ENCODE measurements at regions not wholly inside any gene's neighbourhood (a gene's known extent, or its start where the extent isn't known, plus 50 kb on each side); places are given as distances from the start of the nearest gene placed in this dataset.

GRCh38 chr1:4939266-4939665 is 284.9 kb downstream of the AJAP1 start:
- Histone ChIP-seq H3K36me3 (ENCODE audit: insufficient read depth, low read length) (no peaks in the 10 kb centered on the region), H3K4me2 (ENCODE audit: insufficient read depth, low read length) (no peak overlapping the region), H3K27me3 (ENCODE audit: insufficient read depth, low read length, poor library complexity) (no peaks in the 10 kb centered on the region), H3K79me2 (ENCODE audit: insufficient read depth, low read length) (no peaks in the 10 kb centered on the region), H3K4me1 (ENCODE audit: insufficient read depth, low read length) (no peaks in the 10 kb centered on the region), H3K9ac (ENCODE audit: low read depth, low read length) (no peak overlapping the region), H4K20me1 (ENCODE audit: insufficient read depth, low read length) (no peaks in the 10 kb centered on the region), H3K9me3 (ENCODE audit: insufficient read depth, low read length, severe bottlenecking) (peaks cover 10% of the 10 kb centered on the region), H3K4me3 (ENCODE audit: low read depth in 1 of 2, low read length in 2 of 2) (no peak overlapping the region), H2AFZ (ENCODE audit: low read depth, low read length) (no peak overlapping the region), H3K27ac (ENCODE audit: low read length) (no peak overlapping the region)
- TF ChIP-seq EZH2 (IDR thresholded peaks at IDR 0.05; ENCODE audit: borderline replicate concordance, low read depth, low read length, severe bottlenecking) (no peak), CTCF (IDR thresholded peaks at IDR 0.05; ENCODE audit: borderline replicate concordance, extremely low read depth, low read length, poor library complexity, severe bottlenecking) (no peak)
- DNase-seq (no peak), ATAC-seq (ENCODE audit: insufficient read depth, low read depth) (no peak)

- H3K9me3 ChIP-seq (ENCODE audit: insufficient read depth, low read length, severe bottlenecking), result peaks cover 10% of the 10 kb centered on the region
- no peak for ATAC-seq (ENCODE audit: insufficient read depth, low read depth)
- no peak overlapping the region for H3K9ac ChIP-seq (ENCODE audit: low read depth, low read length)
Measured at GRCh38 chr1:4937876-4938534, 283.6 kb downstream of the AJAP1 start.

GRCh38 chr1:4935807-4936206 is 281.4 kb downstream of the AJAP1 start:
- TF ChIP-seq EZH2 (IDR thresholded peaks at IDR 0.05; ENCODE audit: borderline replicate concordance, low read depth, low read length, severe bottlenecking) (no peak), CTCF (IDR thresholded peaks at IDR 0.05; ENCODE audit: borderline replicate concordance, extremely low read depth, low read length, poor library complexity, severe bottlenecking) (no peak)
- peaks cover 10% of the 10 kb centered on the region for H3K9me3 ChIP-seq (ENCODE audit: insufficient read depth, low read length, severe bottlenecking)
- no peaks in the 10 kb centered on the region for H3K79me2 ChIP-seq (ENCODE audit: insufficient read depth, low read length)
- ATAC-seq (ENCODE audit: insufficient read depth, low read depth) (no peak), DNase-seq (no peak)
- H3K4me2 ChIP-seq (ENCODE audit: insufficient read depth, low read length), result no peak overlapping the region
- H4K20me1 ChIP-seq (ENCODE audit: insufficient read depth, low read length), result no peaks in the 10 kb centered on the region
- H3K27ac ChIP-seq (ENCODE audit: low read length), result no peak overlapping the region
- H3K9ac ChIP-seq (ENCODE audit: low read depth, low read length), result no peak overlapping the region
- no peak overlapping the region for H2AFZ ChIP-seq (ENCODE audit: low read depth, low read length)
- no peak overlapping the region for H3K4me3 ChIP-seq (ENCODE audit: low read depth in 1 of 2, low read length in 2 of 2)
- H3K27me3 ChIP-seq (ENCODE audit: insufficient read depth, low read length, poor library complexity), result no peaks in the 10 kb centered on the region
- H3K36me3 ChIP-seq (ENCODE audit: insufficient read depth, low read length), result no peaks in the 10 kb centered on the region
- no peaks in the 10 kb centered on the region for H3K4me1 ChIP-seq (ENCODE audit: insufficient read depth, low read length)

More at GRCh38 chr1:4937876-4938534, 283.6 kb downstream of the AJAP1 start:
- Histone ChIP-seq H3K4me1 (ENCODE audit: insufficient read depth, low read length) (no peaks in the 10 kb centered on the region), H4K20me1 (ENCODE audit: insufficient read depth, low read length) (no peaks in the 10 kb centered on the region), H3K4me3 (ENCODE audit: low read depth in 1 of 2, low read length in 2 of 2) (no peak overlapping the region), H3K27ac (ENCODE audit: low read length) (no peak overlapping the region), H3K36me3 (ENCODE audit: insufficient read depth, low read length) (no peaks in the 10 kb centered on the region), H2AFZ (ENCODE audit: low read depth, low read length) (no peak overlapping the region), H3K4me2 (ENCODE audit: insufficient read depth, low read length) (no peak overlapping the region), H3K79me2 (ENCODE audit: insufficient read depth, low read length) (no peaks in the 10 kb centered on the region), H3K27me3 (ENCODE audit: insufficient read depth, low read length, poor library complexity) (no peaks in the 10 kb centered on the region)
- no peak for DNase-seq
- TF ChIP-seq CTCF (IDR thresholded peaks at IDR 0.05; ENCODE audit: borderline replicate concordance, extremely low read depth, low read length, poor library complexity, severe bottlenecking), result no peak
- TF ChIP-seq EZH2 (IDR thresholded peaks at IDR 0.05; ENCODE audit: borderline replicate concordance, low read depth, low read length, severe bottlenecking), result no peak
